ENCODE measurements at regions not wholly inside any gene's neighbourhood (a gene's known extent, or its start where the extent isn't known, plus 50 kb on each side); places are given as distances from the start of the nearest gene placed in this dataset.

- no TSS peak for BruUV-seq (replicated peaks)
- no peak overlapping the region for H3K4me2 ChIP-seq (ENCODE audit: low read length)
- no peak overlapping the region for H3K4me3 ChIP-seq (ENCODE audit: low read depth, low read length, poor library complexity, severe bottlenecking)
- peaks cover 25% of the 10 kb centered on the region for H3K4me1 ChIP-seq (ENCODE audit: insufficient read depth, low read length, poor library complexity, severe bottlenecking)
- no peak overlapping the region for H3K27ac ChIP-seq (ENCODE audit: low read depth, low read length, poor library complexity, severe bottlenecking)
- no peak for DNase-seq (ENCODE audit: low spot score)
- H2AFZ ChIP-seq (ENCODE audit: low read length): no peak overlapping the region
- POLR2A ChIA-PET: no interaction called here
- no peaks in the 10 kb centered on the region for H3K9me2 ChIP-seq (ENCODE audit: insufficient read depth, low read length)
- TF ChIP-seq EZH2phosphoT487 (IDR thresholded peaks at IDR 0.05; ENCODE audit: borderline replicate concordance, low read depth, low read length): no peak
- no peak for TF ChIP-seq CTCF (conservative IDR thresholded peaks at IDR 0.05; ENCODE audit: low read length)
- no peaks in the 10 kb centered on the region for H3K36me3 ChIP-seq (ENCODE audit: insufficient read depth, low read length)
- intact Hi-C loops (cut with micrococcal nuclease; ENCODE audit: unreplicated experiment): no loop called here
- no peaks in the 10 kb centered on the region for H3K79me2 ChIP-seq (ENCODE audit: insufficient read depth, low read depth, low read length)
- no peaks in the 10 kb centered on the region for H3K9me3 ChIP-seq (ENCODE audit: low read length)
- CTCF ChIA-PET (ENCODE audit: unreplicated experiment): no interaction called here
- no peaks in the 10 kb centered on the region for H4K20me1 ChIP-seq (ENCODE audit: insufficient read depth, low read length)
Measured at GRCh38 chr15:70390723-70391122, 293.0 kb upstream of the TLE3 start.

- H3K4me1 ChIP-seq (ENCODE audit: insufficient read depth, low read length, poor library complexity, severe bottlenecking): peaks cover 26% of the 10 kb centered on the region
- TF ChIP-seq EZH2phosphoT487 (IDR thresholded peaks at IDR 0.05; ENCODE audit: borderline replicate concordance, low read depth, low read length): no peak
- TF ChIP-seq CTCF (conservative IDR thresholded peaks at IDR 0.05; ENCODE audit: low read length): no peak
- no peak for DNase-seq (ENCODE audit: low spot score)
- H3K27ac ChIP-seq (ENCODE audit: low read depth, low read length, poor library complexity, severe bottlenecking): no peak overlapping the region
- ChIA-PET POLR2A (no interaction called here), CTCF (ENCODE audit: unreplicated experiment) (no interaction called here)
- H3K36me3 ChIP-seq (ENCODE audit: insufficient read depth, low read length): no peaks in the 10 kb centered on the region
- intact Hi-C loops (cut with micrococcal nuclease; ENCODE audit: unreplicated experiment): no loop called here
- H2AFZ ChIP-seq (ENCODE audit: low read length): no peak overlapping the region
- BruUV-seq (replicated peaks): no TSS peak
- no peak overlapping the region for H3K4me3 ChIP-seq (ENCODE audit: low read depth, low read length, poor library complexity, severe bottlenecking)
- no peak overlapping the region for H3K4me2 ChIP-seq (ENCODE audit: low read length)
- no peaks in the 10 kb centered on the region for H3K9me3 ChIP-seq (ENCODE audit: low read length)
- H3K79me2 ChIP-seq (ENCODE audit: insufficient read depth, low read depth, low read length): no peaks in the 10 kb centered on the region
- no peaks in the 10 kb centered on the region for H3K9me2 ChIP-seq (ENCODE audit: insufficient read depth, low read length)
- no peaks in the 10 kb centered on the region for H4K20me1 ChIP-seq (ENCODE audit: insufficient read depth, low read length)
Measured at GRCh38 chr15:70387993-70388392, 290.3 kb upstream of the TLE3 start.

- CTCF ChIA-PET (ENCODE audit: unreplicated experiment): interaction anchor here (0.6 kb wide), 1 partner anchor 80 kb away, joined by 3 read pairs; no protein-coding TSS in a partner anchor
Measured at GRCh38 chr15:70387081-70387480, 289.4 kb upstream of the TLE3 start.

More at GRCh38 chr15:70387081-70387480, 289.4 kb upstream of the TLE3 start:
- Histone ChIP-seq H4K20me1 (ENCODE audit: insufficient read depth, low read length) (no peaks in the 10 kb centered on the region), H3K9me3 (ENCODE audit: low read length) (no peaks in the 10 kb centered on the region), H3K4me2 (ENCODE audit: low read length) (peak overlapping the region; percentile 49), H3K36me3 (ENCODE audit: insufficient read depth, low read length) (no peaks in the 10 kb centered on the region), H3K79me2 (ENCODE audit: insufficient read depth, low read depth, low read length) (no peaks in the 10 kb centered on the region), H3K4me1 (ENCODE audit: insufficient read depth, low read length, poor library complexity, severe bottlenecking) (peaks cover 26% of the 10 kb centered on the region), H2AFZ (ENCODE audit: low read length) (0 out of 2 replicates have a peak overlapping the region, but pooled peaks have one; percentile 4), H3K4me3 (ENCODE audit: low read depth, low read length, poor library complexity, severe bottlenecking) (no peak overlapping the region), H3K27ac (ENCODE audit: low read depth, low read length, poor library complexity, severe bottlenecking) (no peak overlapping the region), H3K9me2 (ENCODE audit: insufficient read depth, low read length) (no peaks in the 10 kb centered on the region)
- POLR2A ChIA-PET: no interaction called here
- TF ChIP-seq EZH2phosphoT487 (IDR thresholded peaks at IDR 0.05; ENCODE audit: borderline replicate concordance, low read depth, low read length) (no peak), CTCF (conservative IDR thresholded peaks at IDR 0.05; ENCODE audit: low read length) (no peak)
- DNase-seq (ENCODE audit: low spot score): no peak
- BruUV-seq (replicated peaks): no TSS peak
- intact Hi-C loops (cut with micrococcal nuclease; ENCODE audit: unreplicated experiment): no loop called here

Data from OCI-LY7 (cell line).